WTC11 (cell line): ENCODE measurements at regions not wholly inside any gene's neighbourhood (a gene's known extent, or its start where the extent isn't known, plus 50 kb on each side); places are given as distances from the start of the nearest gene placed in this dataset.

Experiments used
- ATAC-seq: fragments of 200-7000 bp; cut with Tn5 transposase; 2 replicates; pipeline ENCODE4 v1.10.0; 2021; ENCODE audit warnings: mild to moderate bottlenecking, moderate library complexity
- CTCF ChIA-PET: fragments of 300-600 bp; sonication (Branson Sonifier 250); formaldehyde crosslinking; loops from one replicate; lab custom pipeline; 2021; ENCODE audit warnings: antibody characterized with exemption; lab: Charles Lee
- POLR2A ChIA-PET: fragments of 350-600 bp; sonication (Branson Sonifier 250); formaldehyde crosslinking; loops from one replicate; lab custom pipeline; 2021; ENCODE audit warnings: antibody characterized with exemption; lab: Charles Lee
- DNase-seq: peaks from one replicate; pipeline ENCODE4 v3.0.0; 2021; ENCODE audit warnings: low spot score
- H3K27ac Mint-ChIP-seq: 2 replicates; pipeline ENCODE4 v1.8.0; 2021; ENCODE audit warnings: mixed read lengths
- H3K27me3 Mint-ChIP-seq: 2 replicates; pipeline ENCODE4 v1.8.0; 2021; ENCODE audit warnings: low read depth, mild to moderate bottlenecking, moderate library complexity, mixed read lengths
- H3K36me3 Mint-ChIP-seq: 2 replicates; pipeline ENCODE4 v1.8.0; 2021; ENCODE audit warnings: mixed read lengths
- H3K4me1 Mint-ChIP-seq: 2 replicates; pipeline ENCODE4 v1.8.0; 2022; ENCODE audit warnings: mixed read lengths
- H3K4me3 Mint-ChIP-seq: 2 replicates; pipeline ENCODE4 v1.8.0; 2021; ENCODE audit warnings: mild to moderate bottlenecking, moderate library complexity, mixed read lengths
- H3K9me3 Mint-ChIP-seq: 2 replicates; pipeline ENCODE4 v1.8.0; 2021; ENCODE audit warnings: mixed read lengths
- GABPB1 ChIP-seq: sonication (generic); formaldehyde crosslinking; IDR thresholded peaks from 2 replicates; pipeline ENCODE4 v1.8.1; 2023; ENCODE audit warnings: mild to moderate bottlenecking, missing genetic modification reagents
- KAT7 ChIP-seq: sonication (generic); formaldehyde crosslinking; IDR thresholded peaks from 2 replicates; pipeline ENCODE4 v1.8.1; 2023; ENCODE audit warnings: missing genetic modification reagents, mild to moderate bottlenecking, borderline replicate concordance
- MYBL2 ChIP-seq: sonication (generic); formaldehyde crosslinking; IDR thresholded peaks from 2 replicates; pipeline ENCODE4 v1.8.1; 2023; ENCODE audit warnings: mild to moderate bottlenecking, moderate library complexity, missing genetic modification reagents
- NFATC4 ChIP-seq: fragments of 250-450 bp; sonication (Bioruptor Pico); IDR thresholded peaks from 2 replicates; pipeline ENCODE4 v1.9.0; 2021; ENCODE audit warnings: mild to moderate bottlenecking
- PRRX2 ChIP-seq: fragments of 250-450 bp; sonication (Bioruptor Pico); IDR thresholded peaks from 2 replicates; pipeline ENCODE4 v1.8.0; 2021; ENCODE audit warnings: mild to moderate bottlenecking
- SMAD4 ChIP-seq: sonication (generic); formaldehyde crosslinking; IDR thresholded peaks from 2 replicates; pipeline ENCODE4 v1.8.0; 2022; ENCODE audit warnings: mild to moderate bottlenecking, missing genetic modification reagents
- ZBTB21 ChIP-seq: sonication (generic); formaldehyde crosslinking; IDR thresholded peaks from 2 replicates; pipeline ENCODE4 v1.8.1; 2023; ENCODE audit warnings: mild to moderate bottlenecking, missing genetic modification reagents, borderline replicate concordance
- ZNF121 ChIP-seq: sonication (generic); formaldehyde crosslinking; IDR thresholded peaks from 2 replicates; pipeline ENCODE4 v1.8.0; 2023; ENCODE audit warnings: missing genetic modification reagents
- ZNF232 ChIP-seq: sonication (generic); formaldehyde crosslinking; IDR thresholded peaks from 2 replicates; pipeline ENCODE4 v1.8.0; 2022; ENCODE audit warnings: mild to moderate bottlenecking, missing genetic modification reagents
- ZNF423 ChIP-seq: fragments of 250-450 bp; sonication (Bioruptor Pico); IDR thresholded peaks from 2 replicates; pipeline ENCODE4 v2.1.2; 2022; ENCODE audit warnings: mild to moderate bottlenecking, moderate library complexity
- TF ChIP-seq, protein P1 (sequence below): sonication (generic); formaldehyde crosslinking; IDR thresholded peaks from 2 replicates; pipeline ENCODE4 v1.8.1; 2022; ENCODE audit warnings: mild to moderate bottlenecking, missing genetic modification reagents, moderate library complexity, borderline replicate concordance
- TF ChIP-seq, protein P2 (sequence below): fragments of 250-450 bp; sonication (Bioruptor Pico); IDR thresholded peaks from 2 replicates; pipeline ENCODE4 v1.9.0; 2021; ENCODE audit warnings: mild to moderate bottlenecking
- TF ChIP-seq, protein P3 (sequence below): sonication (generic); formaldehyde crosslinking; IDR thresholded peaks from 2 replicates; pipeline ENCODE4 v1.8.0; 2023; ENCODE audit warnings: missing genetic modification reagents
- TF ChIP-seq, protein P4 (sequence below): sonication (generic); formaldehyde crosslinking; IDR thresholded peaks from 2 replicates; pipeline ENCODE4 v1.8.1; 2023; ENCODE audit warnings: mild to moderate bottlenecking, moderate library complexity, missing genetic modification reagents
- TF ChIP-seq, protein P5 (sequence below): fragments of 250-450 bp; sonication (Bioruptor Pico); IDR thresholded peaks from 2 replicates; pipeline ENCODE4 v1.9.0; 2021; ENCODE audit warnings: mild to moderate bottlenecking, borderline replicate concordance
- TF ChIP-seq, protein P6 (sequence below): sonication (generic); formaldehyde crosslinking; IDR thresholded peaks from 2 replicates; pipeline ENCODE4 v1.8.1; 2022; ENCODE audit warnings: mild to moderate bottlenecking, moderate library complexity, missing genetic modification reagents
- TF ChIP-seq, protein P7 (sequence below): fragments of 250-450 bp; sonication (Bioruptor Pico); IDR thresholded peaks from 2 replicates; pipeline ENCODE4 v1.9.0; 2021; ENCODE audit warnings: moderate library complexity, mild to moderate bottlenecking, inconsistent platforms, borderline replicate concordance
- TF ChIP-seq, protein P8 (sequence below): sonication (generic); formaldehyde crosslinking; IDR thresholded peaks from 2 replicates; pipeline ENCODE4 v1.8.1; 2023; ENCODE audit warnings: mild to moderate bottlenecking, missing genetic modification reagents, moderate library complexity

DNA sequence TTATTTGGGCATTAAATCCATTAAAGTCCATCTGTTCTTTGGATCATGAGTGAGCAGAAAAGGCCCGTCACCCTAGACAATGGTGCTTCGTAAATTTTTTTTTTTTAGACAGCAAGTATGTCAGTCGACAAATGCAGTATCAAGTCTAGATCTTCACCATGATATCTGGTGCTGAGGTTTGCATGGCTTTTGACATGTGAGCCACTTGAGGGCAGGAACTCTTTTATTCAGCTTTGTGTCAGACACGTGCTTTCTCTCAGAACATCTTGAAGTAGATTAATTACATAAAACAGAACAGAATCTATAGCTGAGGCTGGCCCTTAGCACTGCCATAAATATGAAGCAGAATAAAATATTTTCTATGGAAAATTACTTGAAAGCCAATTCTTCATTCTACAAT lies 62.9 kb upstream of the CARD18 start:
- Mint-ChIP-seq H3K4me3 (no peak overlapping the region), H3K36me3 (no peaks in the 10 kb centered on the region), H3K4me1 (no peaks in the 10 kb centered on the region), H3K27me3 (no peaks in the 10 kb centered on the region), H3K27ac (no peak overlapping the region), H3K9me3 (peaks cover 5% of the 10 kb centered on the region)
- ChIA-PET POLR2A (no interaction called here), CTCF (interaction anchor here (0.6 kb wide), 1 partner anchor 1665 kb away, joined by 3 read pairs; no protein-coding TSS in a partner anchor)
- no peak for DNase-seq
- no peak for ATAC-seq
- no peak for TF ChIP-seq GABPB1
- TF ChIP-seq, protein P1, sequence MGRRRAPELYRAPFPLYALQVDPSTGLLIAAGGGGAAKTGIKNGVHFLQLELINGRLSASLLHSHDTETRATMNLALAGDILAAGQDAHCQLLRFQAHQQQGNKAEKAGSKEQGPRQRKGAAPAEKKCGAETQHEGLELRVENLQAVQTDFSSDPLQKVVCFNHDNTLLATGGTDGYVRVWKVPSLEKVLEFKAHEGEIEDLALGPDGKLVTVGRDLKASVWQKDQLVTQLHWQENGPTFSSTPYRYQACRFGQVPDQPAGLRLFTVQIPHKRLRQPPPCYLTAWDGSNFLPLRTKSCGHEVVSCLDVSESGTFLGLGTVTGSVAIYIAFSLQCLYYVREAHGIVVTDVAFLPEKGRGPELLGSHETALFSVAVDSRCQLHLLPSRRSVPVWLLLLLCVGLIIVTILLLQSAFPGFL (CRISPR knock-in tag) = no peak
- TF ChIP-seq, all 79 proteins: peak for 0

DNA sequence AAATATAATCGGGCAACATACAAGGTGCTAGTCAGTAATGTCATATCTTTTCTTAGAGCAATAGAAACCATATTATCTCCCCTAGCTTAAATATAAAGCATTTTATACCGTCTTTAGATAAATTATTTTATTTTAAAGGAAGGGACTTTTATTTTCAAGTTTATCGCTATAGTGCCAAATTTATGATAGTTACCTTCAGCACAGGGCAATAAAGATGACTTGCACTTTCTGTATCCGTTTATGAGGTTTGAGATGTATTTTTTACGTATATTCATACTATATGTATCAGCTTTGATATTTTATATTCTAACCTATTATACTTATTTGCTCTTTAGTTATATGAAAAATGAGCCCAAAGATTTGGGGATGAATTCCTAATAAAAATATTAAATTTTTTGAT lies 61.6 kb upstream of the CARD18 start:
- Mint-ChIP-seq H3K9me3 (peaks cover 5% of the 10 kb centered on the region), H3K4me3 (no peak overlapping the region), H3K4me1 (no peaks in the 10 kb centered on the region), H3K36me3 (no peaks in the 10 kb centered on the region), H3K27ac (no peak overlapping the region), H3K27me3 (no peaks in the 10 kb centered on the region)
- POLR2A ChIA-PET = no interaction called here
- CTCF ChIA-PET = no interaction called here
- DNase-seq (no peak), ATAC-seq (no peak)
- TF ChIP-seq ZNF232 (CRISPR knock-in tag) (no peak), MYBL2 (CRISPR knock-in tag) (no peak), KAT7 (CRISPR knock-in tag) (no peak), NFATC4 (CRISPR knock-in tag) (no peak)
- TF ChIP-seq, protein P2, sequence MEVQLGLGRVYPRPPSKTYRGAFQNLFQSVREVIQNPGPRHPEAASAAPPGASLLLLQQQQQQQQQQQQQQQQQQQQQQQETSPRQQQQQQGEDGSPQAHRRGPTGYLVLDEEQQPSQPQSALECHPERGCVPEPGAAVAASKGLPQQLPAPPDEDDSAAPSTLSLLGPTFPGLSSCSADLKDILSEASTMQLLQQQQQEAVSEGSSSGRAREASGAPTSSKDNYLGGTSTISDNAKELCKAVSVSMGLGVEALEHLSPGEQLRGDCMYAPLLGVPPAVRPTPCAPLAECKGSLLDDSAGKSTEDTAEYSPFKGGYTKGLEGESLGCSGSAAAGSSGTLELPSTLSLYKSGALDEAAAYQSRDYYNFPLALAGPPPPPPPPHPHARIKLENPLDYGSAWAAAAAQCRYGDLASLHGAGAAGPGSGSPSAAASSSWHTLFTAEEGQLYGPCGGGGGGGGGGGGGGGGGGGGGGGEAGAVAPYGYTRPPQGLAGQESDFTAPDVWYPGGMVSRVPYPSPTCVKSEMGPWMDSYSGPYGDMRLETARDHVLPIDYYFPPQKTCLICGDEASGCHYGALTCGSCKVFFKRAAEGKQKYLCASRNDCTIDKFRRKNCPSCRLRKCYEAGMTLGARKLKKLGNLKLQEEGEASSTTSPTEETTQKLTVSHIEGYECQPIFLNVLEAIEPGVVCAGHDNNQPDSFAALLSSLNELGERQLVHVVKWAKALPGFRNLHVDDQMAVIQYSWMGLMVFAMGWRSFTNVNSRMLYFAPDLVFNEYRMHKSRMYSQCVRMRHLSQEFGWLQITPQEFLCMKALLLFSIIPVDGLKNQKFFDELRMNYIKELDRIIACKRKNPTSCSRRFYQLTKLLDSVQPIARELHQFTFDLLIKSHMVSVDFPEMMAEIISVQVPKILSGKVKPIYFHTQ = no peak

DNA sequence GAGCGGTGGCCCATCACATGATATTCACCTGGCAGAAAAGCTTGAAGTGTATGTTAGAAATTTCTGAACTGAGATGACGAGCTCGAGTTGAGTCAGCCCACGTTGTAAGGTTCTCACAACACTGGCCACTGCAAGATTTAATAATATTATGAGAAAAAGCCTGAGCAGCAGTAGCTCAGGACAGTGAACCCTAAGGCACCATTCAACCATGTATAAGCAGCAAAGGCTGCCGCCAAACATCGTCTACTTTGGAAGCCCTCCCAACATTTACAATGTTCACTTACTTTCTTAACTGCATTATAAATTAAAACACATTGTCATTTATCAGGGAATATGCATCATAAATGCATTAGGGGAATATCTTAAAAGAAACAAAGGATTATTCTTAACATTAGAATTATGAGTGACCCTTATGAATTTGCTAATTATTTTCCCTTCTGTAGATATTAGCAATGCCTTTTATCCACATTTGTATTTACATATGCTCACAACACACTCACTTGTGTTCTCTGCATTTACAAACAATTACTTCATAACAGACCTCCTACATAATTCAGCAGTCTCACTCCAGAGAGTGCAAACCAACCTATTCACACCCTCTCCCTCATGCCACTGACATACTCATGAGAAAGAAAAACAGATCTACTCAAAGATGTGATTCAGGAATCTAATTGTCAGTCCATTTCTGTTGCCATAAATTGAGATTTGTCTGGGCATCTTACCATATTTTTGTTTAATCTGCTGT lies 57.7 kb upstream of the CARD18 start:
- DNase-seq = no peak
- no peak overlapping the region for H3K4me3 Mint-ChIP-seq
- H3K36me3 Mint-ChIP-seq = no peaks in the 10 kb centered on the region
- H3K27ac Mint-ChIP-seq = no peak overlapping the region
- ATAC-seq = no peak
- CTCF ChIA-PET = no interaction called here
- H3K27me3 Mint-ChIP-seq = no peaks in the 10 kb centered on the region
- POLR2A ChIA-PET = no interaction called here
- peaks cover 5% of the 10 kb centered on the region for H3K9me3 Mint-ChIP-seq
- H3K4me1 Mint-ChIP-seq = no peaks in the 10 kb centered on the region
- TF ChIP-seq, protein P3, sequence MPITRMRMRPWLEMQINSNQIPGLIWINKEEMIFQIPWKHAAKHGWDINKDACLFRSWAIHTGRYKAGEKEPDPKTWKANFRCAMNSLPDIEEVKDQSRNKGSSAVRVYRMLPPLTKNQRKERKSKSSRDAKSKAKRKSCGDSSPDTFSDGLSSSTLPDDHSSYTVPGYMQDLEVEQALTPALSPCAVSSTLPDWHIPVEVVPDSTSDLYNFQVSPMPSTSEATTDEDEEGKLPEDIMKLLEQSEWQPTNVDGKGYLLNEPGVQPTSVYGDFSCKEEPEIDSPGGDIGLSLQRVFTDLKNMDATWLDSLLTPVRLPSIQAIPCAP (CRISPR knock-in tag) = no peak
- TF ChIP-seq, protein P4, sequence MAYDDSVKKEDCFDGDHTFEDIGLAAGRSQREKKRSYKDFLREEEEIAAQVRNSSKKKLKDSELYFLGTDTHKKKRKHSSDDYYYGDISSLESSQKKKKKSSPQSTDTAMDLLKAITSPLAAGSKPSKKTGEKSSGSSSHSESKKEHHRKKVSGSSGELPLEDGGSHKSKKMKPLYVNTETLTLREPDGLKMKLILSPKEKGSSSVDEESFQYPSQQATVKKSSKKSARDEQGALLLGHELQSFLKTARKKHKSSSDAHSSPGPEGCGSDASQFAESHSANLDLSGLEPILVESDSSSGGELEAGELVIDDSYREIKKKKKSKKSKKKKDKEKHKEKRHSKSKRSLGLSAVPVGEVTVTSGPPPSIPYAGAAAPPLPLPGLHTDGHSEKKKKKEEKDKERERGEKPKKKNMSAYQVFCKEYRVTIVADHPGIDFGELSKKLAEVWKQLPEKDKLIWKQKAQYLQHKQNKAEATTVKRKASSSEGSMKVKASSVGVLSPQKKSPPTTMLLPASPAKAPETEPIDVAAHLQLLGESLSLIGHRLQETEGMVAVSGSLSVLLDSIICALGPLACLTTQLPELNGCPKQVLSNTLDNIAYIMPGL (CRISPR knock-in tag) = no peak
- TF ChIP-seq, protein P5, sequence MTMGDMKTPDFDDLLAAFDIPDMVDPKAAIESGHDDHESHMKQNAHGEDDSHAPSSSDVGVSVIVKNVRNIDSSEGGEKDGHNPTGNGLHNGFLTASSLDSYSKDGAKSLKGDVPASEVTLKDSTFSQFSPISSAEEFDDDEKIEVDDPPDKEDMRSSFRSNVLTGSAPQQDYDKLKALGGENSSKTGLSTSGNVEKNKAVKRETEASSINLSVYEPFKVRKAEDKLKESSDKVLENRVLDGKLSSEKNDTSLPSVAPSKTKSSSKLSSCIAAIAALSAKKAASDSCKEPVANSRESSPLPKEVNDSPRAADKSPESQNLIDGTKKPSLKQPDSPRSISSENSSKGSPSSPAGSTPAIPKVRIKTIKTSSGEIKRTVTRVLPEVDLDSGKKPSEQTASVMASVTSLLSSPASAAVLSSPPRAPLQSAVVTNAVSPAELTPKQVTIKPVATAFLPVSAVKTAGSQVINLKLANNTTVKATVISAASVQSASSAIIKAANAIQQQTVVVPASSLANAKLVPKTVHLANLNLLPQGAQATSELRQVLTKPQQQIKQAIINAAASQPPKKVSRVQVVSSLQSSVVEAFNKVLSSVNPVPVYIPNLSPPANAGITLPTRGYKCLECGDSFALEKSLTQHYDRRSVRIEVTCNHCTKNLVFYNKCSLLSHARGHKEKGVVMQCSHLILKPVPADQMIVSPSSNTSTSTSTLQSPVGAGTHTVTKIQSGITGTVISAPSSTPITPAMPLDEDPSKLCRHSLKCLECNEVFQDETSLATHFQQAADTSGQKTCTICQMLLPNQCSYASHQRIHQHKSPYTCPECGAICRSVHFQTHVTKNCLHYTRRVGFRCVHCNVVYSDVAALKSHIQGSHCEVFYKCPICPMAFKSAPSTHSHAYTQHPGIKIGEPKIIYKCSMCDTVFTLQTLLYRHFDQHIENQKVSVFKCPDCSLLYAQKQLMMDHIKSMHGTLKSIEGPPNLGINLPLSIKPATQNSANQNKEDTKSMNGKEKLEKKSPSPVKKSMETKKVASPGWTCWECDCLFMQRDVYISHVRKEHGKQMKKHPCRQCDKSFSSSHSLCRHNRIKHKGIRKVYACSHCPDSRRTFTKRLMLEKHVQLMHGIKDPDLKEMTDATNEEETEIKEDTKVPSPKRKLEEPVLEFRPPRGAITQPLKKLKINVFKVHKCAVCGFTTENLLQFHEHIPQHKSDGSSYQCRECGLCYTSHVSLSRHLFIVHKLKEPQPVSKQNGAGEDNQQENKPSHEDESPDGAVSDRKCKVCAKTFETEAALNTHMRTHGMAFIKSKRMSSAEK (CRISPR knock-in tag) = no peak
- no peak for TF ChIP-seq ZBTB21 (CRISPR knock-in tag)
- TF ChIP-seq, protein P6, sequence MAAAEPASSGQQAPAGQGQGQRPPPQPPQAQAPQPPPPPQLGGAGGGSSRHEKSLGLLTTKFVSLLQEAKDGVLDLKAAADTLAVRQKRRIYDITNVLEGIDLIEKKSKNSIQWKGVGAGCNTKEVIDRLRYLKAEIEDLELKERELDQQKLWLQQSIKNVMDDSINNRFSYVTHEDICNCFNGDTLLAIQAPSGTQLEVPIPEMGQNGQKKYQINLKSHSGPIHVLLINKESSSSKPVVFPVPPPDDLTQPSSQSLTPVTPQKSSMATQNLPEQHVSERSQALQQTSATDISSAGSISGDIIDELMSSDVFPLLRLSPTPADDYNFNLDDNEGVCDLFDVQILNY (CRISPR knock-in tag) = no peak
- no peak for TF ChIP-seq GABPB1
- no peak for TF ChIP-seq SMAD4 (CRISPR knock-in tag)
- TF ChIP-seq ZNF423 (CRISPR knock-in tag) = no peak
- no peak for TF ChIP-seq PRRX2 (CRISPR knock-in tag)
- TF ChIP-seq, protein P7, sequence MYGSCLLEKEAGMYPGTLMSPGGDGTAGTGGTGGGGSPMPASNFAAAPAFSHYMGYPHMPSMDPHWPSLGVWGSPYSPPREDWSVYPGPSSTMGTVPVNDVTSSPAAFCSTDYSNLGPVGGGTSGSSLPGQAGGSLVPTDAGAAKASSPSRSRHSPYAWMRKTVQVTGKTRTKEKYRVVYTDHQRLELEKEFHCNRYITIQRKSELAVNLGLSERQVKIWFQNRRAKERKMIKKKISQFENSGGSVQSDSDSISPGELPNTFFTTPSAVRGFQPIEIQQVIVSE (CRISPR knock-in tag) = no peak
- TF ChIP-seq, protein P8, sequence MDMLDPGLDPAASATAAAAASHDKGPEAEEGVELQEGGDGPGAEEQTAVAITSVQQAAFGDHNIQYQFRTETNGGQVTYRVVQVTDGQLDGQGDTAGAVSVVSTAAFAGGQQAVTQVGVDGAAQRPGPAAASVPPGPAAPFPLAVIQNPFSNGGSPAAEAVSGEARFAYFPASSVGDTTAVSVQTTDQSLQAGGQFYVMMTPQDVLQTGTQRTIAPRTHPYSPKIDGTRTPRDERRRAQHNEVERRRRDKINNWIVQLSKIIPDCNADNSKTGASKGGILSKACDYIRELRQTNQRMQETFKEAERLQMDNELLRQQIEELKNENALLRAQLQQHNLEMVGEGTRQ (CRISPR knock-in tag) = no peak
- TF ChIP-seq ZNF121 = no peak
